Testis (tissue), 2 donors: ENCODE measurements at regions not wholly inside any gene's neighbourhood (a gene's known extent, or its start where the extent isn't known, plus 50 kb on each side); places are given as distances from the start of the nearest gene placed in this dataset.

ENCODE experiments used
- CTCF ChIP-seq, 3 experiments: fragments of 450-650 bp in 2 of 3; fragments of 200-600 bp in 1 of 3; sonication (generic) in 1 of 3; IDR thresholded peaks; one replicate each; pipeline ENCODE4 v1.5.1; 2016 to 2019; ENCODE audit warnings: antibody characterized with exemption in 3 of 3, mild to moderate bottlenecking in 2 of 3, moderate library complexity in 1 of 3
- POLR2A ChIP-seq: fragments of 450-650 bp; IDR thresholded peaks from one replicate; pipeline ENCODE4 v1.6.1; 2017; ENCODE audit warnings: antibody characterized with exemption, mild to moderate bottlenecking, moderate library complexity

- TF ChIP-seq CTCF (IDR thresholded peaks at IDR 0.05): no peak
- TF ChIP-seq POLR2A: no peak
Observed at GRCh38 chr16:26453215-26453614, 613.5 kb upstream of the C16orf82 start.
